SU-DHL-6 (cell line): ENCODE measurements at regions not wholly inside any gene's neighbourhood (a gene's known extent, or its start where the extent isn't known, plus 50 kb on each side); places are given as distances from the start of the nearest gene placed in this dataset.

Experiments used
- H2AFZ ChIP-seq: fragments of 200-600 bp; sonication (generic); 2 replicates; pipeline ENCODE4 v1.6.1; 2014; ENCODE audit warnings: low read depth, mild to moderate bottlenecking, moderate library complexity, mixed read lengths, antibody characterized with exemption, low read length; ENCODE audit not compliant: severe bottlenecking
- H3F3A ChIP-seq: fragments of 200-600 bp; shearing (Covaris generic); 2 replicates; pipeline ENCODE4 v1.6.0; 2016; ENCODE audit warnings: antibody characterized with exemption, mild to moderate bottlenecking; ENCODE audit not compliant: insufficient read depth
- H3K27ac ChIP-seq: fragments of 200-600 bp; sonication (generic); 2 replicates; pipeline ENCODE4 v1.5.1; 2016; ENCODE audit warnings: low read depth, mild to moderate bottlenecking, low read length, moderate library complexity, mixed read lengths
- H3K27me3 ChIP-seq: fragments of 200-600 bp; sonication (generic), shearing (Covaris generic); 2 replicates; pipeline ENCODE4 v1.6.0; 2014; ENCODE audit warnings: mild to moderate bottlenecking, low read length
- H3K36me3 ChIP-seq: fragments of 200-600 bp; sonication (generic); 2 replicates; pipeline ENCODE4 v1.6.1; 2014; ENCODE audit warnings: mild to moderate bottlenecking, low read length, mixed read lengths
- H3K4me2 ChIP-seq: fragments of 300-600, 200-600 bp; shearing (Covaris generic), sonication (generic); 2 replicates; pipeline ENCODE4 v1.6.0; 2014; ENCODE audit warnings: low read length, low read depth, mild to moderate bottlenecking; ENCODE audit not compliant: poor library complexity, severe bottlenecking
- H3K4me3 ChIP-seq: fragments of 200-600 bp; sonication (generic); 2 replicates; pipeline ENCODE4 v1.5.1; 2014; ENCODE audit warnings: antibody characterized with exemption, low read length, mild to moderate bottlenecking, mixed read lengths; ENCODE audit not compliant: insufficient read depth, poor library complexity, severe bottlenecking
- H3K79me2 ChIP-seq: fragments of 200-600 bp; sonication (generic); 2 replicates; pipeline ENCODE4 v1.6.1; 2014; ENCODE audit warnings: mild to moderate bottlenecking, low read length, moderate library complexity; ENCODE audit not compliant: insufficient read depth
- H3K9ac ChIP-seq: fragments of 200-600 bp; sonication (generic); 2 replicates; pipeline ENCODE4 v1.7.0; 2014; ENCODE audit warnings: mild to moderate bottlenecking, low read length
- H3K9me2 ChIP-seq: fragments of 200-600 bp; sonication (generic); replicated peaks from 2 replicates; pipeline ENCODE4 v1.6.1; 2014; ENCODE audit warnings: low read length; ENCODE audit not compliant: insufficient read depth
- H3K9me3 ChIP-seq: fragments of 200-600 bp; sonication (generic); 2 replicates; pipeline ENCODE4 v1.6.1; 2014; ENCODE audit warnings: low read length, mixed read lengths; ENCODE audit not compliant: insufficient read depth
- H4K20me1 ChIP-seq: fragments of 200-600 bp; sonication (generic); 2 replicates; pipeline ENCODE4 v1.6.1; 2014; ENCODE audit warnings: low read depth, mild to moderate bottlenecking, antibody characterized with exemption, low read length, moderate library complexity, mixed read lengths
- EZH2phosphoT487 ChIP-seq: fragments of 200-600 bp; sonication (generic), shearing (Covaris generic); conservative IDR thresholded peaks from 2 replicates; pipeline ENCODE4 v1.6.1; 2018; ENCODE audit warnings: mild to moderate bottlenecking, antibody characterized with exemption, low read length, moderate library complexity, mixed read lengths
- TF ChIP-seq, protein P1 (sequence below): fragments of 200-600 bp; sonication (generic); IDR thresholded peaks from one replicate; pipeline ENCODE4 v1.5.1; 2017; ENCODE audit warnings: antibody characterized with exemption, mild to moderate bottlenecking, low read length, moderate library complexity; ENCODE audit not compliant: insufficient read depth, poor library complexity, severe bottlenecking

DNA sequence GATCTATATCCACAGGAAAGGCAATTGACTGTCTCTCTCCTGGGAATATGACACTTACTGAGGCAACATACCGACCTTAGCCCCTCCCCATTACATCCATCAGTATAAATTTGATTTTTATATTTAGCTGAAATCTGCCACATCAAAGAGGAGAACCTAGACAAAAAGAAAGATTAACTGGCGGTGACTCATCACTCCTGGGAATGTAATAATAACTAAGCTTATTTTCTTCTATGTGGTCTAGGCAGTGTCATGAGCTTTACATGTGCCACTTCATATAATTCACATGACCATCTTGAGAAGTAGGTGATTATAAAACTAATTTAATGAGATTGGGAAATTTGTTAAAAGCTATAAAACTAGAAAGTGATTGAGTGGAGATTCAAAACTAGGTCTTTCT, 520.0 kb upstream of the HS3ST5 start:
- Histone ChIP-seq H3K9me3 (no peaks in the 10 kb centered on the region), H3K4me2 (no peak overlapping the region), H3K79me2 (no peaks in the 10 kb centered on the region), H3K27me3 (no peaks in the 10 kb centered on the region), H4K20me1 (no peaks in the 10 kb centered on the region), H3F3A (no peaks in the 10 kb centered on the region), H3K36me3 (no peaks in the 10 kb centered on the region), H3K9ac (no peak overlapping the region), H2AFZ (no peak overlapping the region), H3K4me3 (no peak overlapping the region), H3K27ac (no peak overlapping the region), H3K9me2 (no peaks in the 10 kb centered on the region)
- TF ChIP-seq EZH2phosphoT487 = no peak
- TF ChIP-seq, protein P1, sequence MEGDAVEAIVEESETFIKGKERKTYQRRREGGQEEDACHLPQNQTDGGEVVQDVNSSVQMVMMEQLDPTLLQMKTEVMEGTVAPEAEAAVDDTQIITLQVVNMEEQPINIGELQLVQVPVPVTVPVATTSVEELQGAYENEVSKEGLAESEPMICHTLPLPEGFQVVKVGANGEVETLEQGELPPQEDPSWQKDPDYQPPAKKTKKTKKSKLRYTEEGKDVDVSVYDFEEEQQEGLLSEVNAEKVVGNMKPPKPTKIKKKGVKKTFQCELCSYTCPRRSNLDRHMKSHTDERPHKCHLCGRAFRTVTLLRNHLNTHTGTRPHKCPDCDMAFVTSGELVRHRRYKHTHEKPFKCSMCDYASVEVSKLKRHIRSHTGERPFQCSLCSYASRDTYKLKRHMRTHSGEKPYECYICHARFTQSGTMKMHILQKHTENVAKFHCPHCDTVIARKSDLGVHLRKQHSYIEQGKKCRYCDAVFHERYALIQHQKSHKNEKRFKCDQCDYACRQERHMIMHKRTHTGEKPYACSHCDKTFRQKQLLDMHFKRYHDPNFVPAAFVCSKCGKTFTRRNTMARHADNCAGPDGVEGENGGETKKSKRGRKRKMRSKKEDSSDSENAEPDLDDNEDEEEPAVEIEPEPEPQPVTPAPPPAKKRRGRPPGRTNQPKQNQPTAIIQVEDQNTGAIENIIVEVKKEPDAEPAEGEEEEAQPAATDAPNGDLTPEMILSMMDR = no peak

DNA sequence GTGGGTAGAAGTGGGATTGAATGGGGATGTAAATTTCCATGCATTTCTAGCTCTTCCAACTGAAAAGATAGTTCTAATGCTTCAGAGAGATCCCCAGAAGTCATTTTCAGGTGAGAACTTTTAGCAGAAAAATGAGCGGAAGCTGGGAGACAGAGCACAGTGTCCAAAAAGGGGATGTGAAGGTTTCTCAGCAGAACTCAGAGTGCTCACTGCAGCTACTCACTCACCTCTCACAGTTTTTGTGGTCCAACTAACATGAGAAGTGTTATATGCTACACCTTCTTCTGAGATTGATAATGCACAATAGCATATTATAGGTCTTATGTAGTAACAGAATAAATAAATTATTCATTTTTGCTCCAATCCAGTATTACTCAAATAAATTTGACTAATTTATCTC, 519.2 kb upstream of the HS3ST5 start:
- H3F3A ChIP-seq = no peaks in the 10 kb centered on the region
- no peaks in the 10 kb centered on the region for H3K79me2 ChIP-seq
- H3K36me3 ChIP-seq = no peaks in the 10 kb centered on the region
- H2AFZ ChIP-seq = no peak overlapping the region
- no peak overlapping the region for H3K4me3 ChIP-seq
- no peak overlapping the region for H3K9ac ChIP-seq
- no peaks in the 10 kb centered on the region for H3K27me3 ChIP-seq
- no peak overlapping the region for H3K4me2 ChIP-seq
- no peaks in the 10 kb centered on the region for H4K20me1 ChIP-seq
- no peak for TF ChIP-seq EZH2phosphoT487
- TF ChIP-seq, protein P1 = no peak
- H3K9me2 ChIP-seq = no peaks in the 10 kb centered on the region
- no peaks in the 10 kb centered on the region for H3K9me3 ChIP-seq
- no peak overlapping the region for H3K27ac ChIP-seq

DNA sequence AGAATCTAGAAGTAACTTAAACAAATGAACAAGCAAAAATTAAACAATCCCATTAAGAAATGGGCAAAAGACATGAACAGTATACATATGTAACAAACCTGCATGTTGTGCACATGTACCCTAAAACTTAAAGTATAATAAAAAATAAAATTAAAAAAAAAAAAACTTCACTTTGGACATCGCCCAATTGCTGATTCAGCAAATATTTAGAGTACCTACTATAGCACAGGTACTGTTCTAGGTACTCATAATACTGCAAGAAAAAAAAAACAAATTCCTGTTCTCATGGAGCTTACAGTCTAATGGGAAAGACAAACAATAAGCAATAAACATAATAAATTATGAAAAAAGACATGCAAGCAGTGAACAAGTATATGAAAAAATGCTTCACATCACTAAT, 501.5 kb upstream of the HS3ST5 start:
- TF ChIP-seq, protein P1 = no peak
- TF ChIP-seq EZH2phosphoT487 = no peak
- H3K27ac ChIP-seq = no peak overlapping the region
- no peak overlapping the region for H2AFZ ChIP-seq
- H4K20me1 ChIP-seq = no peaks in the 10 kb centered on the region
- no peaks in the 10 kb centered on the region for H3K36me3 ChIP-seq
- no peak overlapping the region for H3K9ac ChIP-seq
- H3F3A ChIP-seq = no peaks in the 10 kb centered on the region
- H3K4me3 ChIP-seq = no peak overlapping the region
- no peaks in the 10 kb centered on the region for H3K9me2 ChIP-seq
- H3K9me3 ChIP-seq = no peaks in the 10 kb centered on the region
- H3K79me2 ChIP-seq = no peaks in the 10 kb centered on the region
- H3K4me2 ChIP-seq = no peak overlapping the region
- H3K27me3 ChIP-seq = no peaks in the 10 kb centered on the region
